Mucosa of gallbladder (tissue), 1 donor: ENCODE measurements at regions not wholly inside any gene's neighbourhood (a gene's known extent, or its start where the extent isn't known, plus 50 kb on each side); places are given as distances from the start of the nearest gene placed in this dataset.
"Not testable (repeated sequence)": the region's sequence is repeated elsewhere in the genome, so short reads cannot be mapped to it uniquely, and the experiment has no call there.

Source experiments
- DNase-seq: peaks from one replicate; pipeline ENCODE4 v3.0.0-alpha.2; 2020; ENCODE audit warnings: low spot score
- donor health status: DM: no; HTN: no; CAD: no.

- no peak for DNase-seq
These were observed 143.6 kb upstream of the ANO5 start for GRCh38 chr11:22049276-22049675.

GRCh38 chr11:22065472-22065871, 127.4 kb upstream of the ANO5 start:
- DNase-seq: no peak

- no peak for DNase-seq
These were observed 123.0 kb upstream of the ANO5 start for GRCh38 chr11:22069844-22070243.

- no peak for DNase-seq
These were observed 116.5 kb upstream of the ANO5 start for GRCh38 chr11:22076271-22076930.

GRCh38 chr11:22078063-22078462, 114.8 kb upstream of the ANO5 start:
- no peak for DNase-seq

- no peak for DNase-seq
These were observed 113.6 kb upstream of the ANO5 start for GRCh38 chr11:22079133-22079872.

GRCh38 chr11:22082178-22082577, 110.7 kb upstream of the ANO5 start:
- no peak for DNase-seq

GRCh38 chr11:22082788-22083187, 110.1 kb upstream of the ANO5 start:
- DNase-seq: no peak

- no peak for DNase-seq
These were observed 108.8 kb upstream of the ANO5 start for GRCh38 chr11:22084056-22084455.

- DNase-seq: no peak
These were observed 108.3 kb upstream of the ANO5 start for GRCh38 chr11:22084564-22084963.

GRCh38 chr11:22089609-22090008, 103.3 kb upstream of the ANO5 start:
- no peak for DNase-seq

- DNase-seq: no peak
These were observed 86.3 kb upstream of the ANO5 start for GRCh38 chr11:22106566-22106965.

GRCh38 chr11:22115470-22116029, 77.3 kb upstream of the ANO5 start:
- no peak for DNase-seq

- not testable (repeated sequence) for DNase-seq
These were observed 64.9 kb upstream of the ANO5 start for GRCh38 chr11:22127981-22128380.

GRCh38 chr11:22130462-22131053, 62.3 kb upstream of the ANO5 start:
- no peak for DNase-seq

- DNase-seq: no peak
These were observed 59.1 kb upstream of the ANO5 start for GRCh38 chr11:22133776-22134175.

GRCh38 chr11:22138264-22138663, 54.6 kb upstream of the ANO5 start:
- DNase-seq: no peak
